ENCODE measurements at regions not wholly inside any gene's neighbourhood (a gene's known extent, or its start where the extent isn't known, plus 50 kb on each side); places are given as distances from the start of the nearest gene placed in this dataset.

- TF ChIP-seq EZH2 (IDR thresholded peaks at IDR 0.05; ENCODE audit: borderline replicate concordance, insufficient read depth, low read depth, low read length, poor library complexity, severe bottlenecking) (no peak), CTCF (IDR thresholded peaks at IDR 0.05) (no peak)
- intact Hi-C loops (cut with micrococcal nuclease): no loop called here
Measured at GRCh38 chr1:238832106-238832505, 554.3 kb upstream of the CHRM3 start.

GRCh38 chr1:238830036-238830611, 556.2 kb upstream of the CHRM3 start:
- CTCF ChIA-PET: no interaction called here
- no peaks in the 10 kb centered on the region for H3K36me3 ChIP-seq (replicated peaks in 1 of 2; ENCODE audit: control extremely low read depth in 1 of 2, control insufficient read depth in 1 of 2, extremely low read depth in 1 of 2, insufficient read depth in 2 of 2, low read length in 1 of 2)
- ATAC-seq (ENCODE audit: low read depth): no peak
- H3K9me3 Mint-ChIP-seq (ENCODE audit: insufficient read depth): peaks cover 14% of the 10 kb centered on the region
- intact Hi-C loops (cut with micrococcal nuclease): no loop called here
- no peaks in the 10 kb centered on the region for H3K27me3 ChIP-seq (replicated peaks in 1 of 4; ENCODE audit: control extremely low read depth in 1 of 4, control insufficient read depth in 3 of 4, insufficient read depth in 4 of 4, low read length in 3 of 4)
- DNase-seq: no peak
- POLR2A ChIA-PET: no interaction called here
- no peak for TF ChIP-seq EZH2 (IDR thresholded peaks at IDR 0.05; ENCODE audit: borderline replicate concordance, insufficient read depth, low read depth, low read length, poor library complexity, severe bottlenecking)
- no peak for TF ChIP-seq CTCF (IDR thresholded peaks at IDR 0.05)
- H3K27me3 Mint-ChIP-seq: no peaks in the 10 kb centered on the region
- H3K4me1 ChIP-seq (ENCODE audit: control insufficient read depth in 2 of 2, insufficient read depth in 2 of 2, low read length in 2 of 2): no peaks in the 10 kb centered on the region
- H3K4me2 ChIP-seq (replicated peaks; ENCODE audit: low read depth, low read length, poor library complexity, severe bottlenecking): no peak overlapping the region
- no peak overlapping the region for H2AFZ ChIP-seq (ENCODE audit: insufficient read depth, low read depth, low read length, poor library complexity, severe bottlenecking)
- no peaks in the 10 kb centered on the region for H3K79me2 ChIP-seq (ENCODE audit: control insufficient read depth, insufficient read depth, low read length)
- H3K9me3 ChIP-seq (ENCODE audit: control extremely low read depth in 1 of 3, control insufficient read depth in 2 of 3, insufficient read depth in 1 of 3, low read length in 2 of 3): peaks cover 0 to 3% (median 2%) of the 10 kb centered on the region in 3 donors
- no peaks in the 10 kb centered on the region for H3K4me1 Mint-ChIP-seq
- H3K27ac Mint-ChIP-seq: no peak overlapping the region
- H3K27ac ChIP-seq (ENCODE audit: low read length in 2 of 2): no peak overlapping the region
- no peak overlapping the region for H3K9ac ChIP-seq (ENCODE audit: low read length)
- WGBS (ENCODE audit: insufficient coverage): 80% methylated on average over 2 of the region's 3 CpGs
- no peaks in the 10 kb centered on the region for H4K20me1 ChIP-seq (ENCODE audit: control insufficient read depth, insufficient read depth, low read length, poor library complexity, severe bottlenecking)
- no peak overlapping the region for H3K4me3 Mint-ChIP-seq
- H3K4me3 ChIP-seq (ENCODE audit: control extremely low read depth in 1 of 5, extremely low read depth in 1 of 5, insufficient read depth in 1 of 5, low read depth in 2 of 5, low read length in 4 of 5): no peak overlapping the region

More at GRCh38 chr1:238832106-238832505, 554.3 kb upstream of the CHRM3 start:
- Mint-ChIP-seq H3K4me1 (no peaks in the 10 kb centered on the region), H3K27ac (no peak overlapping the region), H3K9me3 (ENCODE audit: insufficient read depth) (peaks cover 14% of the 10 kb centered on the region), H3K27me3 (no peaks in the 10 kb centered on the region), H3K4me3 (no peak overlapping the region)
- H3K36me3 ChIP-seq (replicated peaks in 1 of 2; ENCODE audit: control extremely low read depth in 1 of 2, control insufficient read depth in 1 of 2, extremely low read depth in 1 of 2, insufficient read depth in 2 of 2, low read length in 1 of 2): no peaks in the 10 kb centered on the region
- no peak overlapping the region for H2AFZ ChIP-seq (ENCODE audit: insufficient read depth, low read depth, low read length, poor library complexity, severe bottlenecking)
- no peak overlapping the region for H3K27ac ChIP-seq (ENCODE audit: low read length in 2 of 2)
- H4K20me1 ChIP-seq (ENCODE audit: control insufficient read depth, insufficient read depth, low read length, poor library complexity, severe bottlenecking): no peaks in the 10 kb centered on the region
- 88% methylated on average over 1 of the region's 1 CpG for WGBS (ENCODE audit: insufficient coverage)
- no peak overlapping the region for H3K4me2 ChIP-seq (replicated peaks; ENCODE audit: low read depth, low read length, poor library complexity, severe bottlenecking)
- H3K9ac ChIP-seq (ENCODE audit: low read length): no peak overlapping the region
- H3K79me2 ChIP-seq (ENCODE audit: control insufficient read depth, insufficient read depth, low read length): no peaks in the 10 kb centered on the region
- no peak overlapping the region for H3K4me3 ChIP-seq (ENCODE audit: control extremely low read depth in 1 of 5, extremely low read depth in 1 of 5, insufficient read depth in 1 of 5, low read depth in 2 of 5, low read length in 4 of 5)
- ChIA-PET CTCF (no interaction called here), POLR2A (no interaction called here)
- no peak for ATAC-seq (ENCODE audit: low read depth)
- H3K27me3 ChIP-seq (replicated peaks in 1 of 4; ENCODE audit: control extremely low read depth in 1 of 4, control insufficient read depth in 3 of 4, insufficient read depth in 4 of 4, low read length in 3 of 4): no peaks in the 10 kb centered on the region
- H3K4me1 ChIP-seq (ENCODE audit: control insufficient read depth in 2 of 2, insufficient read depth in 2 of 2, low read length in 2 of 2): no peaks in the 10 kb centered on the region
- DNase-seq: no peak
- peaks cover 0 to 3% (median 2%) of the 10 kb centered on the region in 3 donors for H3K9me3 ChIP-seq (ENCODE audit: control extremely low read depth in 1 of 3, control insufficient read depth in 2 of 3, insufficient read depth in 1 of 3, low read length in 2 of 3)

Data from B cell (primary cell).